ENCODE measurements at regions not wholly inside any gene's neighbourhood (a gene's known extent, or its start where the extent isn't known, plus 50 kb on each side); places are given as distances from the start of the nearest gene placed in this dataset.

DNA sequence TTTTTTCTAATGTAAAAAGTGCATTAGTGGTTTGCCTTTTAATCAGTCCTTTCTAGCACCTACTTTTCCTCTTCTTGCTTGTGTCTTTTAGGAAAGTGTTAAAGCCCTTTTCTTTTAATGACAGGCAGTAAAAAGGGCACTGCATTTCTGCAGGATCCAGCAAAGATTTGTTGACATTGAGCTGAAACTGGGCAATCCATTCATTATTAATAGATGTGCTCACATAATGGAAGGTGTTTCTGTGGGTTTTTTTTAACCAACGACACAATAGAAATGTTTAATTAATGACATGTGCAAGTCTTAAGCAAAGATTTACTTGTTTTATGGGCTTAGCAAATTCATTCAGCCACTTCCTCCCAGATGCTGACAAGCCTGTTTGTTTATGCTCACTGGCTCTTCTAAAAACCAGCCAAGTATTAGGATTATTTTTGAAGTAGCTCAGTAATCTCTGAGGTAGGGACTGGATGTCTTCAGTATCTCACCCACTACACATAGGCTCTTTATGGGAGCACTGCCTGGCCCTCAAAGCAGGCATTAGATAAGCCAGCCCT, 1201.1 kb downstream of the SORCS1 start:
- H3K36me3 ChIP-seq (ENCODE audit: control insufficient read depth in 4 of 4, insufficient read depth in 4 of 4, low read length in 3 of 4), result no peaks in the 10 kb centered on the region
- H3K9me3 ChIP-seq (ENCODE audit: control extremely low read depth in 1 of 5, control insufficient read depth in 4 of 5, insufficient read depth in 2 of 5, low read depth in 1 of 5, low read length in 4 of 5), result no peaks in the 10 kb centered on the region
- H3K27ac ChIP-seq (ENCODE audit: insufficient read depth in 1 of 2, low read depth in 1 of 2, low read length in 2 of 2, poor library complexity in 1 of 2, severe bottlenecking in 2 of 2), result no peak overlapping the region
- H3K4me1 ChIP-seq (ENCODE audit: control extremely low read depth in 1 of 4, control insufficient read depth in 4 of 4, insufficient read depth in 4 of 4, low read length in 3 of 4), result peaks cover 0 to 2% (median 0%) of the 10 kb centered on the region in 4 experiments
- H3K27me3 ChIP-seq (replicated peaks in 2 of 5; ENCODE audit: control insufficient read depth in 4 of 5, insufficient read depth in 5 of 5, low read length in 4 of 5), result no peaks in the 10 kb centered on the region
- ChIA-PET CTCF (interaction anchor here (1.3 kb wide), 1 partner anchor 11 kb away, joined by 6 read pairs; no protein-coding TSS in a partner anchor), POLR2A (no interaction called here)
- no CpG with 5 or more reads among the region's 1 CpG for WGBS (ENCODE audit: insufficient coverage)
- no peak for DNase-seq
- no peak overlapping the region for H3K4me3 ChIP-seq (ENCODE audit: control insufficient read depth in 1 of 7, extremely low read depth in 1 of 7, insufficient read depth in 4 of 7, low read depth in 2 of 7, low read length in 6 of 7)

DNA sequence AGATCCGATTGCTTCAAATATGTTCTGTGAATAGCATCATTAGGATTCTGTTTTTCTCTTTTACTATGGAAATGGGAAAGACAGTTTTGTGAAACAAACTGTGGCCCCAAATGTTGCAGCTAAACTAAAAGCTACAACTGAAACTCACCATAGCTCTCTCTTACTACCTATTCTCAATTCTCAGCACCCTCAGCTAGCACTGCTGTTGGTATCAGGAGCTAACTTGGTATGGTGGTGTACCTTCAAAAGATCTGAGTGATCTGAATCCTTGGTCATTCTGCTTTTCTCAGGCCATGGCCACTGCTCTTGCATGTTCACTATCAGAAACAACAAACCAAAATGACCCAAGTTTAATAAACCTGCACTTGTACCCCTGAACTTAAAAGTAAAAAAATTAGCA, 1208.0 kb downstream of the SORCS1 start:
- no peak overlapping the region for H3K4me3 ChIP-seq (ENCODE audit: control insufficient read depth in 1 of 7, extremely low read depth in 1 of 7, insufficient read depth in 4 of 7, low read depth in 2 of 7, low read length in 6 of 7)
- ChIA-PET CTCF (no interaction called here), POLR2A (no interaction called here)
- no peaks in the 10 kb centered on the region for H3K36me3 ChIP-seq (ENCODE audit: control insufficient read depth in 4 of 4, insufficient read depth in 4 of 4, low read length in 3 of 4)
- H3K27me3 ChIP-seq (replicated peaks in 2 of 5; ENCODE audit: control insufficient read depth in 4 of 5, insufficient read depth in 5 of 5, low read length in 4 of 5), result no peaks in the 10 kb centered on the region
- no peaks in the 10 kb centered on the region for H3K9me3 ChIP-seq (ENCODE audit: control extremely low read depth in 1 of 5, control insufficient read depth in 4 of 5, insufficient read depth in 2 of 5, low read depth in 1 of 5, low read length in 4 of 5)
- 100% methylated on average over 1 of the region's 1 CpG for WGBS (ENCODE audit: insufficient coverage)
- peaks cover 0 to 2% (median 0%) of the 10 kb centered on the region in 4 experiments for H3K4me1 ChIP-seq (ENCODE audit: control extremely low read depth in 1 of 4, control insufficient read depth in 4 of 4, insufficient read depth in 4 of 4, low read length in 3 of 4)
- H3K27ac ChIP-seq (ENCODE audit: insufficient read depth in 1 of 2, low read depth in 1 of 2, low read length in 2 of 2, poor library complexity in 1 of 2, severe bottlenecking in 2 of 2), result no peak overlapping the region
- no peak for DNase-seq

DNA sequence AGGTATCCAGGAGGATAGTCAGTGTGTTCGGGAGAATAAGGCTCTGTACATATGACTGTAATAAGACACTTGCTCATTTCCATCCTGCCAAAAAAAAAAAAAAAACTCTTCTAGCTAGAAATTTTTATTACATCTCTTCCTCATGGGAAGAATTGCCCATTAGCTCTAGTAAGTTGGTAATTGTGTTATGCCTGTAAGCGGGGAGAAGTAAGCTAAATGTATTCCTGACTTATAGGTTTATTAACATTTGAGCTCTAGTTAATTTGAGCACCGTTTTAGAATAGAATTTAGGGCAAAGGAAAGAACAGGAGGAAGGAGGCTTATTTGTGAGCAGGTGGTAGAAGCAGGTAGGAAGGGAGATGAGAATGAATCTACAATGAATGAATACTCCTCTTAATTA, 1210.6 kb downstream of the SORCS1 start:
- Histone ChIP-seq H3K27ac (ENCODE audit: insufficient read depth in 1 of 2, low read depth in 1 of 2, low read length in 2 of 2, poor library complexity in 1 of 2, severe bottlenecking in 2 of 2) (no peak overlapping the region), H3K4me3 (ENCODE audit: control insufficient read depth in 1 of 7, extremely low read depth in 1 of 7, insufficient read depth in 4 of 7, low read depth in 2 of 7, low read length in 6 of 7) (no peak overlapping the region), H3K9me3 (ENCODE audit: control extremely low read depth in 1 of 5, control insufficient read depth in 4 of 5, insufficient read depth in 2 of 5, low read depth in 1 of 5, low read length in 4 of 5) (no peaks in the 10 kb centered on the region), H3K36me3 (ENCODE audit: control insufficient read depth in 4 of 4, insufficient read depth in 4 of 4, low read length in 3 of 4) (no peaks in the 10 kb centered on the region), H3K4me1 (ENCODE audit: control extremely low read depth in 1 of 4, control insufficient read depth in 4 of 4, insufficient read depth in 4 of 4, low read length in 3 of 4) (peaks cover 0 to 2% (median 0%) of the 10 kb centered on the region in 4 experiments), H3K27me3 (replicated peaks in 2 of 5; ENCODE audit: control insufficient read depth in 4 of 5, insufficient read depth in 5 of 5, low read length in 4 of 5) (no peaks in the 10 kb centered on the region)
- ChIA-PET CTCF (no interaction called here), POLR2A (no interaction called here)
- 33% methylated on average over 1 of the region's 3 CpGs for WGBS (ENCODE audit: insufficient coverage)
- DNase-seq, result no peak

DNA sequence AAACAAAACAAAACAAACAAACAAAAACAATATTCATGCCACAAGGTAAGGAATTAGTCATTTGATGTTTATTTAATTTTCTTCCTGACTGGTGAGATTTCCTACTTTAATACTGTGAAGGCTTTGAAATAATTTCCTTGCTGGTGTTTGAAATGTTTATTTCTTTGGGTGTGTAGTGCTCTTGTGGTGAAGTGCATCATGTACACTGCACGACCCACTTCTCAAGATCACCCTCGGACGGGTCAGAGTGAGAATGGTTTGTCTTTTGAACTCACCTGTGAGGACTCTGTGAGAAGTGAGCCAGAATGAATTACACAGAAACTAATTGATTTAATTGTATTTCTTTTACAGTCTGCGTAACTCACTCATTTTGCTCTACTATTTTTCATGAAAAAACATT, 1211.5 kb downstream of the SORCS1 start:
- no peak overlapping the region for H3K27ac ChIP-seq (ENCODE audit: insufficient read depth in 1 of 2, low read depth in 1 of 2, low read length in 2 of 2, poor library complexity in 1 of 2, severe bottlenecking in 2 of 2)
- 95% methylated on average over 3 of the region's 4 CpGs for whole genome bisulfite sequencing (ENCODE audit: insufficient coverage)
- CTCF ChIA-PET, result interaction anchor here (2.2 kb wide), 1 partner anchor 11 kb away, joined by 6 read pairs; no protein-coding TSS in a partner anchor

DNA sequence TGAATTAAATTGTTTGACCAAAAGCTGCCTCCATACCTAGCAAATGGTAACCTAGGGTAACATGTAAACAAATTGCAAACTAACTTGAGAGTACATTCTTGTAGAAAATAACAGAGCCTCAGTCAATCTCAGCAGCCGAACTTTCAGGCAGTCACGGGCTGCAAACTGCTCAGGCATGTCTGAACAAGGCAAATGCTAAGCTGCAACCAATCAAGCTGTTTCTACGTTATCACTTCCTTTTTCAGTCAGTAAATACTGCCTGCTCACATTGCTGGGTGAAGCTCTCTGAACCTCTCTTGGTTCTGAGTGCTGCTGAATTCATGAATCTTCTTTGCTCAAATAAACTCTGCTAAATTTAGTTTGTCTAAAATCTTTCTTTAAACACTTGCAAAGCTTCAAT, 1212.4 kb downstream of the SORCS1 start:
- H3K27me3 ChIP-seq (replicated peaks in 2 of 5; ENCODE audit: control insufficient read depth in 4 of 5, insufficient read depth in 5 of 5, low read length in 4 of 5), result no peaks in the 10 kb centered on the region
- DNase-seq, result peak in 2 of 3 donors; percentile 27 to 41
- WGBS (ENCODE audit: insufficient coverage), result 18% methylated on average over 3 of the region's 3 CpGs
- ChIA-PET POLR2A (no interaction called here), CTCF (interaction anchor here (0.8 to 2.2 kb wide), 2 partner anchors 12 to 19 kb away, joined by 4 to 6 read pairs; no protein-coding TSS in a partner anchor)
- no peak overlapping the region for H3K27ac ChIP-seq (ENCODE audit: insufficient read depth in 1 of 2, low read depth in 1 of 2, low read length in 2 of 2, poor library complexity in 1 of 2, severe bottlenecking in 2 of 2)
- no peaks in the 10 kb centered on the region for H3K36me3 ChIP-seq (ENCODE audit: control insufficient read depth in 4 of 4, insufficient read depth in 4 of 4, low read length in 3 of 4)
- H3K9me3 ChIP-seq (ENCODE audit: control extremely low read depth in 1 of 5, control insufficient read depth in 4 of 5, insufficient read depth in 2 of 5, low read depth in 1 of 5, low read length in 4 of 5), result no peaks in the 10 kb centered on the region
- H3K4me3 ChIP-seq (ENCODE audit: control insufficient read depth in 1 of 7, extremely low read depth in 1 of 7, insufficient read depth in 4 of 7, low read depth in 2 of 7, low read length in 6 of 7), result no peak overlapping the region
- peaks cover 0 to 2% (median 0%) of the 10 kb centered on the region in 4 experiments for H3K4me1 ChIP-seq (ENCODE audit: control extremely low read depth in 1 of 4, control insufficient read depth in 4 of 4, insufficient read depth in 4 of 4, low read length in 3 of 4)

More for the DNA sequence above, 1211.5 kb downstream of the SORCS1 start:
- Histone ChIP-seq H3K4me3 (ENCODE audit: control insufficient read depth in 1 of 7, extremely low read depth in 1 of 7, insufficient read depth in 4 of 7, low read depth in 2 of 7, low read length in 6 of 7) (no peak overlapping the region), H3K9me3 (ENCODE audit: control extremely low read depth in 1 of 5, control insufficient read depth in 4 of 5, insufficient read depth in 2 of 5, low read depth in 1 of 5, low read length in 4 of 5) (no peaks in the 10 kb centered on the region), H3K36me3 (ENCODE audit: control insufficient read depth in 4 of 4, insufficient read depth in 4 of 4, low read length in 3 of 4) (no peaks in the 10 kb centered on the region), H3K27me3 (replicated peaks in 2 of 5; ENCODE audit: control insufficient read depth in 4 of 5, insufficient read depth in 5 of 5, low read length in 4 of 5) (no peaks in the 10 kb centered on the region), H3K4me1 (ENCODE audit: control extremely low read depth in 1 of 4, control insufficient read depth in 4 of 4, insufficient read depth in 4 of 4, low read length in 3 of 4) (peaks cover 0 to 2% (median 0%) of the 10 kb centered on the region in 4 experiments)
- POLR2A ChIA-PET, result no interaction called here
- DNase-seq, result no peak

DNA sequence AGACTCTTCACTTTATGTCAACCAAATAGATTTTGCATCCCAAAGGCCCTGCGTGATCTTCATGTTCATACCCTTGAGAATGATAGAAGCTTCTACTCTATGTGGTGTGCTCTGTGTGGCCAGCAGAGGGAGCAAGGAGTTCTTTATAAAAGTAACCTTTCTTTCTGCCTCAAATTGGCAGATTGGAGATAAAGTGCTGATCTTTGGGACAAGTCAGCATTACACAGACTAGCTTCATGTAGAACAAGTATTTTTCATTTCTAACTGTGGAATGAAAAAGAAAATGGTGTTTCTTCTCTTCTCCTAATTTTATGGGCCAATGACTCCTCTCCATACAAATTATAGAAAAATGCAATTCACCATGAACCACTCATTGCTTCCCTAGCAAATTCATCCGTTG, 1214.1 kb downstream of the SORCS1 start:
- ChIA-PET POLR2A (no interaction called here), CTCF (interaction anchor here (1.1 to 2.4 kb wide), 5 partner anchors 9 to 250 kb away, joined by 3 to 10 read pairs (median 4); no protein-coding TSS in a partner anchor)
- no peaks in the 10 kb centered on the region for H3K27me3 ChIP-seq (replicated peaks in 2 of 5; ENCODE audit: control insufficient read depth in 4 of 5, insufficient read depth in 5 of 5, low read length in 4 of 5)
- no CpG with 5 or more reads among the region's 2 CpGs for WGBS (ENCODE audit: insufficient coverage)
- no peak overlapping the region for H3K4me3 ChIP-seq (ENCODE audit: control insufficient read depth in 1 of 7, extremely low read depth in 1 of 7, insufficient read depth in 4 of 7, low read depth in 2 of 7, low read length in 6 of 7)
- no peaks in the 10 kb centered on the region for H3K36me3 ChIP-seq (ENCODE audit: control insufficient read depth in 4 of 4, insufficient read depth in 4 of 4, low read length in 3 of 4)
- no peak overlapping the region for H3K27ac ChIP-seq (ENCODE audit: insufficient read depth in 1 of 2, low read depth in 1 of 2, low read length in 2 of 2, poor library complexity in 1 of 2, severe bottlenecking in 2 of 2)
- no peaks in the 10 kb centered on the region for H3K9me3 ChIP-seq (ENCODE audit: control extremely low read depth in 1 of 5, control insufficient read depth in 4 of 5, insufficient read depth in 2 of 5, low read depth in 1 of 5, low read length in 4 of 5)
- DNase-seq, result peak; percentile 29 to 45 (median 38)
- H3K4me1 ChIP-seq (ENCODE audit: control extremely low read depth in 1 of 4, control insufficient read depth in 4 of 4, insufficient read depth in 4 of 4, low read length in 3 of 4), result peaks cover 0 to 2% (median 0%) of the 10 kb centered on the region in 4 experiments

DNA sequence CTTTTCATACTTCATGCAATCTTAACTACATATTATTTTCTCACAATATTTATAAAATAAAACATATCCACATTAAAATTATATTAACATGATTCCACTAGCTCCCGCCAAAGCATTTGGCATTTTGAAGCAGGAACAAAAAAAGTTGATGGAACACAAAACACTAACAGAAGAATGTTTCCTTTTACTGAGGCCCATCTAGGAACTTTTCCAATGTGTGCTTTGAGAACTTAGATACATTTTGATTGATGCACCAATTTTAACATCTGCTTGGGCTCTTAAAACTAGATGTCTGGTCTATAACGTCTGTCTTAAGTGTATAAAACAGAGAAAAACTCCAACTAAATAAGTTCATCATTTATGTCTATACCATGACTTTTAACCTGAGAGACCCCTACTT, 1214.8 kb downstream of the SORCS1 start:
- Histone ChIP-seq H3K4me3 (ENCODE audit: control insufficient read depth in 1 of 7, extremely low read depth in 1 of 7, insufficient read depth in 4 of 7, low read depth in 2 of 7, low read length in 6 of 7) (no peak overlapping the region), H3K9me3 (ENCODE audit: control extremely low read depth in 1 of 5, control insufficient read depth in 4 of 5, insufficient read depth in 2 of 5, low read depth in 1 of 5, low read length in 4 of 5) (no peaks in the 10 kb centered on the region), H3K27ac (ENCODE audit: insufficient read depth in 1 of 2, low read depth in 1 of 2, low read length in 2 of 2, poor library complexity in 1 of 2, severe bottlenecking in 2 of 2) (no peak overlapping the region), H3K4me1 (ENCODE audit: control extremely low read depth in 1 of 4, control insufficient read depth in 4 of 4, insufficient read depth in 4 of 4, low read length in 3 of 4) (peaks cover 0 to 2% (median 0%) of the 10 kb centered on the region in 4 experiments), H3K36me3 (ENCODE audit: control insufficient read depth in 4 of 4, insufficient read depth in 4 of 4, low read length in 3 of 4) (no peaks in the 10 kb centered on the region), H3K27me3 (replicated peaks in 2 of 5; ENCODE audit: control insufficient read depth in 4 of 5, insufficient read depth in 5 of 5, low read length in 4 of 5) (no peaks in the 10 kb centered on the region)
- no peak for DNase-seq
- CTCF ChIA-PET, result interaction anchor here (0.9 to 2.4 kb wide), 6 partner anchors 9 to 732 kb away, joined by 3 to 10 read pairs (median 4); no protein-coding TSS in a partner anchor
- WGBS (ENCODE audit: insufficient coverage), result no CpG with 5 or more reads among the region's 2 CpGs
- POLR2A ChIA-PET, result no interaction called here
